Prostate gland (tissue), 2 donors: ENCODE measurements at regions not wholly inside any gene's neighbourhood (a gene's known extent, or its start where the extent isn't known, plus 50 kb on each side); places are given as distances from the start of the nearest gene placed in this dataset.

Source experiments
- POLR2A ChIP-seq: fragments of 450-650 bp; IDR thresholded peaks from one replicate; pipeline ENCODE4 v1.6.1; 2016; ENCODE audit warnings: antibody characterized with exemption, mild to moderate bottlenecking
- POLR2AphosphoS5 ChIP-seq: sonication (generic); formaldehyde crosslinking; IDR thresholded peaks from one replicate; pipeline ENCODE4 v1.6.1; 2017; ENCODE audit warnings: antibody characterized with exemption
- TF ChIP-seq, protein P1 (sequence below), 4 experiments: fragments of 200-600 bp in 2 of 4; fragments of 450-650 bp in 2 of 4; sonication (generic) in 2 of 4; IDR thresholded peaks; 1 replicate in 3 of 4; 2 replicates in 1 of 4; pipeline ENCODE4 v1.5.1; 2016 to 2019; ENCODE audit warnings: antibody characterized with exemption in 4 of 4, mild to moderate bottlenecking in 2 of 4, moderate library complexity in 2 of 4

DNA sequence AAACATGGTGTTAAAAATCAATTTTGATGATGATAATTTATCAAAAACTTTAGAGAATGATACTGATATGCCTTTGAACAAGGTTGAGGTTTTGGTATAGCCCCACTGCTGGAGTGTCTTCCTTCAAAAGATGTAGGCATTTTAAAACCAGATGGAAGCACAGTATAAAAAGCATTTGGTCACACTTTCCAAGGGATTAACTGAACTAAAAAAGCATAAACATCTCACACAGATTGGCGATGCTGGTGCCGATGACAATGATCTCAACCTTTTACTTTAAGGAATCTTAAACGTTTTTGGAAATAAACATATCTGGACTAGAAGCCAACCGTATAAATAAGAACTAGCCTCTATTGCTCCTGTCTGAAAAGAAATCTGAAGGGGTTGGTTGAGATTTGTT, 488.4 kb downstream of the ENC1 start:
- TF ChIP-seq, protein P1, sequence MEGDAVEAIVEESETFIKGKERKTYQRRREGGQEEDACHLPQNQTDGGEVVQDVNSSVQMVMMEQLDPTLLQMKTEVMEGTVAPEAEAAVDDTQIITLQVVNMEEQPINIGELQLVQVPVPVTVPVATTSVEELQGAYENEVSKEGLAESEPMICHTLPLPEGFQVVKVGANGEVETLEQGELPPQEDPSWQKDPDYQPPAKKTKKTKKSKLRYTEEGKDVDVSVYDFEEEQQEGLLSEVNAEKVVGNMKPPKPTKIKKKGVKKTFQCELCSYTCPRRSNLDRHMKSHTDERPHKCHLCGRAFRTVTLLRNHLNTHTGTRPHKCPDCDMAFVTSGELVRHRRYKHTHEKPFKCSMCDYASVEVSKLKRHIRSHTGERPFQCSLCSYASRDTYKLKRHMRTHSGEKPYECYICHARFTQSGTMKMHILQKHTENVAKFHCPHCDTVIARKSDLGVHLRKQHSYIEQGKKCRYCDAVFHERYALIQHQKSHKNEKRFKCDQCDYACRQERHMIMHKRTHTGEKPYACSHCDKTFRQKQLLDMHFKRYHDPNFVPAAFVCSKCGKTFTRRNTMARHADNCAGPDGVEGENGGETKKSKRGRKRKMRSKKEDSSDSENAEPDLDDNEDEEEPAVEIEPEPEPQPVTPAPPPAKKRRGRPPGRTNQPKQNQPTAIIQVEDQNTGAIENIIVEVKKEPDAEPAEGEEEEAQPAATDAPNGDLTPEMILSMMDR (IDR thresholded peaks at IDR 0.05) = no peak
- TF ChIP-seq POLR2A (no peak), POLR2AphosphoS5 (no peak)
